Upper lobe of left lung (tissue), 4 donors: ENCODE measurements at regions not wholly inside any gene's neighbourhood (a gene's known extent, or its start where the extent isn't known, plus 50 kb on each side); places are given as distances from the start of the nearest gene placed in this dataset.

ENCODE experiments used
- POLR2A ChIP-seq, 4 donors: fragments of 450-650 bp; IDR thresholded peaks; one replicate each; pipeline ENCODE4 v1.5.1; 2016 to 2017; ENCODE audit warnings: antibody characterized with exemption in 4 of 4, mild to moderate bottlenecking in 2 of 4
- TF ChIP-seq, protein P1 (sequence below), 6 experiments: fragments of 450-650 bp in 4 of 6; fragments of 200-600 bp in 2 of 6; sonication (generic) in 2 of 6; IDR thresholded peaks; one replicate each; pipeline ENCODE4 v1.5.1; 2016 to 2019; ENCODE audit warnings: antibody characterized with exemption in 6 of 6

GRCh38 chr1:80099713-80100112 is 1093.2 kb upstream of the ADGRL4 start:
- TF ChIP-seq, protein P1, sequence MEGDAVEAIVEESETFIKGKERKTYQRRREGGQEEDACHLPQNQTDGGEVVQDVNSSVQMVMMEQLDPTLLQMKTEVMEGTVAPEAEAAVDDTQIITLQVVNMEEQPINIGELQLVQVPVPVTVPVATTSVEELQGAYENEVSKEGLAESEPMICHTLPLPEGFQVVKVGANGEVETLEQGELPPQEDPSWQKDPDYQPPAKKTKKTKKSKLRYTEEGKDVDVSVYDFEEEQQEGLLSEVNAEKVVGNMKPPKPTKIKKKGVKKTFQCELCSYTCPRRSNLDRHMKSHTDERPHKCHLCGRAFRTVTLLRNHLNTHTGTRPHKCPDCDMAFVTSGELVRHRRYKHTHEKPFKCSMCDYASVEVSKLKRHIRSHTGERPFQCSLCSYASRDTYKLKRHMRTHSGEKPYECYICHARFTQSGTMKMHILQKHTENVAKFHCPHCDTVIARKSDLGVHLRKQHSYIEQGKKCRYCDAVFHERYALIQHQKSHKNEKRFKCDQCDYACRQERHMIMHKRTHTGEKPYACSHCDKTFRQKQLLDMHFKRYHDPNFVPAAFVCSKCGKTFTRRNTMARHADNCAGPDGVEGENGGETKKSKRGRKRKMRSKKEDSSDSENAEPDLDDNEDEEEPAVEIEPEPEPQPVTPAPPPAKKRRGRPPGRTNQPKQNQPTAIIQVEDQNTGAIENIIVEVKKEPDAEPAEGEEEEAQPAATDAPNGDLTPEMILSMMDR (IDR thresholded peaks at IDR 0.05), result no peak
- no peak for TF ChIP-seq POLR2A (IDR thresholded peaks at IDR 0.05)
